Brain microvascular endothelial cell (primary cell): ENCODE measurements at regions not wholly inside any gene's neighbourhood (a gene's known extent, or its start where the extent isn't known, plus 50 kb on each side); places are given as distances from the start of the nearest gene placed in this dataset.

Source experiments
- DNase-seq: peaks from one replicate; pipeline ENCODE4 v3.0.0-alpha.2; 2020
- H3K27ac ChIP-seq: fragments of 250-450 bp; sonication (Bioruptor Pico); 2 replicates; pipeline ENCODE4 v1.5.1; 2020; ENCODE audit warnings: mild to moderate bottlenecking, moderate library complexity
- H3K27me3 ChIP-seq: fragments of 250-450 bp; sonication (Bioruptor Pico); replicated peaks from 2 replicates; pipeline ENCODE4 v1.5.1; 2020; ENCODE audit warnings: mild to moderate bottlenecking
- H3K36me3 ChIP-seq: fragments of 250-450 bp; sonication (Bioruptor Pico); replicated peaks from 2 replicates; pipeline ENCODE4 v1.5.1; 2020; ENCODE audit warnings: mild to moderate bottlenecking
- H3K4me3 ChIP-seq: 2 replicates; pipeline ENCODE4 v1.5.1; 2011; ENCODE audit warnings: low read depth, mild to moderate bottlenecking, control low read depth, low read length, moderate library complexity
- in situ Hi-C: cut with HindIII; loops from 2 replicates; pipeline ENCODE4 v1.10.0; 2017; ENCODE audit warnings: low sequenced_read_pairs, low pct_ligation_motif_present
- TF ChIP-seq, protein P1 (sequence below): IDR thresholded peaks from 2 replicates; pipeline ENCODE4 v1.5.1; 2011; ENCODE audit warnings: low read depth, mild to moderate bottlenecking, moderate library complexity, low read length, control low read depth, inconsistent platforms; ENCODE audit errors: missing control alignments

DNA sequence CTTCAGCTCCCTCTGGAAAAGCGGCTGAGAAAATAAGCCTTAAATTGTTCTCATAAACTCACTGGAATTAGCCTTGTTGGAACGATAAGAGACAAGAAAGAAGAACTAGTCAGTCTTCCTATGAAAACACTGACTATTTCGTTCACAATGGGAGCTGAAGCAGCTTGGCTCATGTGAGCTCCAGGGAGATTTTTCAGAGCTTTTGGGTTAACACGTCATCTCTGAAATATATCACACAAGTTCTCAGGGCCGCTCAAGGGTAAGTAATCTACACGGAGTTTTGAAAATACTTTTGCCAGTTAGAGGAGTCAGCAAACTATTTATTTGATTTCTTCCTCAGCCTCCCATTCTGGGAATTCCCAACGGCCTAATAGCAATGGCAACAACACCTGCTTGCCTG is 316.2 kb upstream of the MGAT5 start:
- no peak overlapping the region for H3K27ac ChIP-seq
- no peaks in the 10 kb centered on the region for H3K36me3 ChIP-seq
- H3K4me3 ChIP-seq: no peak overlapping the region
- TF ChIP-seq, protein P1, sequence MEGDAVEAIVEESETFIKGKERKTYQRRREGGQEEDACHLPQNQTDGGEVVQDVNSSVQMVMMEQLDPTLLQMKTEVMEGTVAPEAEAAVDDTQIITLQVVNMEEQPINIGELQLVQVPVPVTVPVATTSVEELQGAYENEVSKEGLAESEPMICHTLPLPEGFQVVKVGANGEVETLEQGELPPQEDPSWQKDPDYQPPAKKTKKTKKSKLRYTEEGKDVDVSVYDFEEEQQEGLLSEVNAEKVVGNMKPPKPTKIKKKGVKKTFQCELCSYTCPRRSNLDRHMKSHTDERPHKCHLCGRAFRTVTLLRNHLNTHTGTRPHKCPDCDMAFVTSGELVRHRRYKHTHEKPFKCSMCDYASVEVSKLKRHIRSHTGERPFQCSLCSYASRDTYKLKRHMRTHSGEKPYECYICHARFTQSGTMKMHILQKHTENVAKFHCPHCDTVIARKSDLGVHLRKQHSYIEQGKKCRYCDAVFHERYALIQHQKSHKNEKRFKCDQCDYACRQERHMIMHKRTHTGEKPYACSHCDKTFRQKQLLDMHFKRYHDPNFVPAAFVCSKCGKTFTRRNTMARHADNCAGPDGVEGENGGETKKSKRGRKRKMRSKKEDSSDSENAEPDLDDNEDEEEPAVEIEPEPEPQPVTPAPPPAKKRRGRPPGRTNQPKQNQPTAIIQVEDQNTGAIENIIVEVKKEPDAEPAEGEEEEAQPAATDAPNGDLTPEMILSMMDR: no peak
- DNase-seq: peak; percentile 1
- H3K27me3 ChIP-seq: no peaks in the 10 kb centered on the region
- in situ Hi-C loops: no loop called here

- in situ Hi-C loops: no loop called here
- DNase-seq: no peak
- TF ChIP-seq, protein P1: no peak
- no peaks in the 10 kb centered on the region for H3K36me3 ChIP-seq
- no peak overlapping the region for H3K27ac ChIP-seq
- H3K27me3 ChIP-seq: no peaks in the 10 kb centered on the region
- H3K4me3 ChIP-seq: no peak overlapping the region
Observed at GRCh38 chr2:133940134-133940533, 313.7 kb upstream of the MGAT5 start.

DNA sequence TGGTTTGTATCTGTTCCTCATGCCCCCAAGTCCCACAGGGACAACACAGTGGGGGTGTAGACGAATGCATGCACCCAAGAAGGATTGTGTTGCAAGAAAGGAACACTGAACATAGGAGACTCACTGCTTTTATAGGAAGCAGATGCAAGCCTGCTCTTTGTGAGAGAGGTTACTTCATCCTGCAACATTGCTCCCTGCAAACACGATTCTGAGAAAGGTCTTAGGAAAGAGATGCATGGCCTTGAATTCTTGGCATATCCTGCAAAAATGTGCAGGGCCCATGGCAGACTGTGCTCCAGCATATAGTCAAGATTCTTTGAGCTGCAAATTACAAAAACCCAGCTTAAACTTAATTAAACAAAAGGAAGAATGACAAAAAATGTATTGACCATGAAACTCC is 312.2 kb upstream of the MGAT5 start:
- DNase-seq: no peak
- TF ChIP-seq, protein P1: no peak
- Histone ChIP-seq H3K4me3 (no peak overlapping the region), H3K27me3 (no peaks in the 10 kb centered on the region), H3K27ac (no peak overlapping the region), H3K36me3 (no peaks in the 10 kb centered on the region)
- in situ Hi-C loops: no loop called here

DNA sequence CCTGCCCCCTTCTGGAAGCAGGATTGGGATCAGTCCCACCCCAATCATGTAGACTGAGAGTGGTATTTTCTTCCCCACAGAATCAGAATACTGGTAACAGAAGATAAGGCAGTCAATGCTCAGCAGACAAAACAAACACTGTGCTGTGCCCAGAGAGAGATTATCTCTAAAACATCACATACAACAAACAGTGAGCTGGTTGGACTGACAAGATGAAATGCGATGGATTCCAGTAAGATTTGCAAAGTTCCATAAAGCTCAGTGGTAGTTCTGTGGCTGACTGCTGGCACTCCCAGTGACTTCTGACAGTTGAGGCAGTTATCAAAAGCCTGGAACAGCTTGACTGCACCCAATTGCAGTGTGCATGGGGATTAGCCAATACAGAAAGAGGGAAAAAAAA is 311.5 kb upstream of the MGAT5 start:
- DNase-seq: no peak
- Histone ChIP-seq H3K36me3 (no peaks in the 10 kb centered on the region), H3K4me3 (no peak overlapping the region), H3K27ac (no peak overlapping the region), H3K27me3 (no peaks in the 10 kb centered on the region)
- in situ Hi-C loops: no loop called here
- TF ChIP-seq, protein P1: no peak

- in situ Hi-C loops: no loop called here
- TF ChIP-seq, protein P1: no peak
- Histone ChIP-seq H3K36me3 (no peaks in the 10 kb centered on the region), H3K4me3 (no peak overlapping the region), H3K27ac (no peak overlapping the region), H3K27me3 (no peaks in the 10 kb centered on the region)
- DNase-seq: no peak
Observed at GRCh38 chr2:133943108-133943507, 310.8 kb upstream of the MGAT5 start.

DNA sequence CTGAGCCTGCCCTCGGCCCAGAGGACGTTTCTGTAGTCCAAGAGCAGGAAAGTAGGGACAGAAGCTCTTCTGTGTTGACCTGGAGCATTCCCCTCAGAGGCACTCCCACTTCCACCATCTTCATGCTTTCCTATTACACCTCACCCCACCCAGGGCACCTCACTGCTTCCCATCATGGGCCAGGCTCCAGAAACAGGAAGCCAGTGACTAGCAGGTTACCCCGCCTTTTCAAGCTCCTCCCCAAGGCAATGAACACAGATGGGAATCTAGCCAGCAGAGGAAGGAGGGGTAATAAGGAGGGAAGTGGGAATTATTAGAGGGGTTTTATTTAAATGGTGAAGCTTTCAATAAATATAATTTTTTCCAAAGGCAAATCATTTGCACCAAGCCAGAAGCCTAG is 308.8 kb upstream of the MGAT5 start:
- TF ChIP-seq, protein P1: no peak
- no peak overlapping the region for H3K27ac ChIP-seq
- no peak for DNase-seq
- H3K36me3 ChIP-seq: no peaks in the 10 kb centered on the region
- H3K4me3 ChIP-seq: no peak overlapping the region
- in situ Hi-C loops: no loop called here
- H3K27me3 ChIP-seq: no peaks in the 10 kb centered on the region
